Ascending aorta (tissue), 2 donors: ENCODE measurements at regions not wholly inside any gene's neighbourhood (a gene's known extent, or its start where the extent isn't known, plus 50 kb on each side); places are given as distances from the start of the nearest gene placed in this dataset.

Experiments
- DNase-seq, 2 donors: peaks; one replicate each; pipeline ENCODE4 v3.0.0-alpha.2; 2019; ENCODE audit warnings: low spot score in 2 of 2
- H3K27ac ChIP-seq, 2 donors: fragments of 200-600 bp; sonication (generic); one replicate each; pipeline ENCODE4 v1.5.1; 2016 to 2017; ENCODE audit warnings: mild to moderate bottlenecking in 1 of 2
- H3K27me3 ChIP-seq: fragments of 200-600 bp; sonication (generic); one replicate; pipeline ENCODE4 v1.5.1; 2017
- H3K36me3 ChIP-seq, 2 donors: fragments of 200-600 bp; sonication (generic); one replicate each; pipeline ENCODE4 v1.5.1; 2016
- H3K4me1 ChIP-seq, 2 donors: fragments of 200-600 bp; sonication (generic); one replicate each; pipeline ENCODE4 v1.5.1; 2016 to 2017; ENCODE audit warnings: mild to moderate bottlenecking in 1 of 2
- H3K4me3 ChIP-seq, 2 donors: fragments of 200-600 bp; sonication (generic); one replicate each; pipeline ENCODE4 v1.5.1; 2016 to 2017; ENCODE audit warnings: mild to moderate bottlenecking in 1 of 2
- H3K9me3 ChIP-seq, 2 donors: fragments of 200-600 bp; sonication (generic); one replicate each; pipeline ENCODE4 v1.5.1; 2016
- intact Hi-C: fragments of 100-400 bp; cut with DNase I; formaldehyde crosslinking; loops from one replicate; pipeline ENCODE4 v1.15.1; 2023
- TF ChIP-seq, protein P1 (sequence below), 3 experiments: fragments of 200-600 bp in 2 of 3; fragments of 450-650 bp in 1 of 3; sonication (generic) in 2 of 3; IDR thresholded peaks; one replicate each; pipeline ENCODE4 v1.5.1; 2016 to 2019; ENCODE audit warnings: antibody characterized with exemption in 3 of 3, mild to moderate bottlenecking in 1 of 3, moderate library complexity in 1 of 3

DNA sequence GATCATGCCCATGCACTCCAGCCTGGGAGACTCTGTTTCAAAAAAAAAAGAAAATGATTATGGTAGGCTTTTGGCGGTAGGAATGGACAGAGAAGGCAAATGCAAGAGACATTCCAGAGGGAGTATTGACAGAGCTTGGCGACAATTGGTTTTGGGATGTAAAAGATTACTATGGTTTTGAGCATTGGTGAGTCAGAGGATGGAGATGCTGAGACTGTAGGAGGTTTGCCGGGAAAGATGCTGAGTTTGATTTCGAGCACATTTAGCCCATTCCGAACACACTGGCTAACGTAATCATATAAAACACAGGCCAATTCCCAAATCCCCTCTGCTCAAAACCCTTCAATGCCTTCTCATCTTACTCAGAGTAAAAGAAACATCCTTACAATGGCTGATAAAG, 161.6 kb upstream of the MKLN1 start:
- Histone ChIP-seq H3K9me3 (no peaks in the 10 kb centered on the region), H3K36me3 (no peaks in the 10 kb centered on the region), H3K27me3 (no peaks in the 10 kb centered on the region), H3K4me3 (no peak overlapping the region), H3K4me1 (no peaks in the 10 kb centered on the region), H3K27ac (no peak overlapping the region)
- TF ChIP-seq, protein P1, sequence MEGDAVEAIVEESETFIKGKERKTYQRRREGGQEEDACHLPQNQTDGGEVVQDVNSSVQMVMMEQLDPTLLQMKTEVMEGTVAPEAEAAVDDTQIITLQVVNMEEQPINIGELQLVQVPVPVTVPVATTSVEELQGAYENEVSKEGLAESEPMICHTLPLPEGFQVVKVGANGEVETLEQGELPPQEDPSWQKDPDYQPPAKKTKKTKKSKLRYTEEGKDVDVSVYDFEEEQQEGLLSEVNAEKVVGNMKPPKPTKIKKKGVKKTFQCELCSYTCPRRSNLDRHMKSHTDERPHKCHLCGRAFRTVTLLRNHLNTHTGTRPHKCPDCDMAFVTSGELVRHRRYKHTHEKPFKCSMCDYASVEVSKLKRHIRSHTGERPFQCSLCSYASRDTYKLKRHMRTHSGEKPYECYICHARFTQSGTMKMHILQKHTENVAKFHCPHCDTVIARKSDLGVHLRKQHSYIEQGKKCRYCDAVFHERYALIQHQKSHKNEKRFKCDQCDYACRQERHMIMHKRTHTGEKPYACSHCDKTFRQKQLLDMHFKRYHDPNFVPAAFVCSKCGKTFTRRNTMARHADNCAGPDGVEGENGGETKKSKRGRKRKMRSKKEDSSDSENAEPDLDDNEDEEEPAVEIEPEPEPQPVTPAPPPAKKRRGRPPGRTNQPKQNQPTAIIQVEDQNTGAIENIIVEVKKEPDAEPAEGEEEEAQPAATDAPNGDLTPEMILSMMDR (IDR thresholded peaks at IDR 0.05), result no peak
- intact Hi-C loops, result no loop called here
- no peak for DNase-seq

DNA sequence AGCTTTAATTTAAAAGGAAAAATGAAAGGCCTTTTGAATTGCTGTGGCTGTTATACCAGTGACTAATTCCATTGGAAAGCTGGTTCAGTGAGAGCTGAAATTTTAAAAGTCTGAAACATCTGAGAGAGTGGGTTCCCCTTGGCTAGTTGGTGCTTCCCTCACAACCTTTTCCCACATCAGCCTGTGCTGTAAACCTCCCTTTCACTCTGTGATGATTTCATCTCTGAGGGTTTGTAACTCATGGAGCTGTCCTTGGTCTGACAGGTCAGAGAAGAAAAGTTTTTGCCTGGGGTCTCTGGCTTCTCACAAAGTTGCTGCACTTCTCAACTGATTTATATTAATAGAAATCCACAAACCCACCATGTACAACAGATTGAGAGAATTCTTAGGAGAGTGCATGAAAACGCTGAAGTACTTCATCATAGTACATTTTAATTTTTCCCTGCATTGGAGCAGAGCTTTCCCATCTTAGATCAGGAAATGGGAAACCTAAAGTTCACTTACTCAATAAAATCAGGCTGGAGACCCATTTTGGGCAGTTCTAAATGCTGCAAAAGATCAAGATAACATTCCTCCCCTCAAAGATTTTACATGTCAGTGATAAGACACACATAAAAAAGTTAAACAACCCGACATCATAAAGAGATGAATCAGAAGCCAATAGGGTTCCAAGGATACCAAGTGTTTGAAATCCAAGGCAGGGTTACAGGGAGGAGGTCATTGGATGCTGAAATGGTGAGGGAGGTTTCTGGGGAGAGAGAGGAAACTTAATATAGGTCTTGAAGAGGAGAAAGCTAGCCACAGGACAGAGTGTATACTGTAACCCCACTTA, 157.0 kb upstream of the MKLN1 start:
- TF ChIP-seq, protein P1 (IDR thresholded peaks at IDR 0.05), result no peak
- H3K27ac ChIP-seq, result no peak overlapping the region

DNA sequence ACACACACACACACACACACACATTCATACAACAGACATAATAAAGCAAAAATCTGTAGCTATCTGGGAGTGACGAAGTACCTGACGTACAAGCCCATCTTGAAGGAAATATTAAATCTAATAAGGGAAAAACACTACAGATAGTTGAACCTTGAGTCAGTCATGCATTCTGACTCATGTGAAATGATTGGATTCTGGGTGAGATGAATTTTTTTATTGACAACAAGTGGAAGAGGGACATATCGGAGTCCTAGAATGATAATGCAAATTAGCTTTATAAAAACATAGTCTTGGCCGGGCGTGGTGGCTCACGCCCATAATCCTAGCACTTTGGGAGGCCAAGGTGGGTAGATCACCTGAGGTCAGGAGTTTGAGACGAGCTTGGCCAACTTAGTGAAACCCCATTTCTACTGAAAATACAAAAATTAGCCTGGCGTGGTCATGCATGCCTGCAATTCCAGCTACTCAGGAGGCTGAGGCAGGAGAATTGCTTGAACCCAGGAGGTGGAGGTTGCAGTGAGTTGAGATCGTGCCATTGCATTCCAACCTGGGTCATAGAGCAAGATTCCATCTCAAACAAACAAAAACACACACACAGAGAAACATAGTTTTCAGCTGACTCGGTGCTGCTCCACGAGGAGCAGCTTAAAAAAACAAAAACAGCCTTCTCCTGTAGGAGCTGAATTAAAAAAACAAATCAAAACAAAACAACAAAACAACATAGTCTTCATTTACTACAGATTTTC, 154.4 kb upstream of the MKLN1 start:
- intact Hi-C loops, result no loop called here
- no peaks in the 10 kb centered on the region for H3K27me3 ChIP-seq
- no peak for DNase-seq
- H3K4me3 ChIP-seq, result no peak overlapping the region
- no peaks in the 10 kb centered on the region for H3K4me1 ChIP-seq
- no peaks in the 10 kb centered on the region for H3K9me3 ChIP-seq
- no peaks in the 10 kb centered on the region for H3K36me3 ChIP-seq
- no peak overlapping the region for H3K27ac ChIP-seq
- TF ChIP-seq, protein P1 (IDR thresholded peaks at IDR 0.05), result no peak

More for the DNA sequence above, 157.0 kb upstream of the MKLN1 start:
- intact Hi-C loops, result no loop called here
- Histone ChIP-seq H3K36me3 (no peaks in the 10 kb centered on the region), H3K9me3 (no peaks in the 10 kb centered on the region), H3K4me3 (no peak overlapping the region), H3K27me3 (no peaks in the 10 kb centered on the region), H3K4me1 (no peaks in the 10 kb centered on the region)
- no peak for DNase-seq

DNA sequence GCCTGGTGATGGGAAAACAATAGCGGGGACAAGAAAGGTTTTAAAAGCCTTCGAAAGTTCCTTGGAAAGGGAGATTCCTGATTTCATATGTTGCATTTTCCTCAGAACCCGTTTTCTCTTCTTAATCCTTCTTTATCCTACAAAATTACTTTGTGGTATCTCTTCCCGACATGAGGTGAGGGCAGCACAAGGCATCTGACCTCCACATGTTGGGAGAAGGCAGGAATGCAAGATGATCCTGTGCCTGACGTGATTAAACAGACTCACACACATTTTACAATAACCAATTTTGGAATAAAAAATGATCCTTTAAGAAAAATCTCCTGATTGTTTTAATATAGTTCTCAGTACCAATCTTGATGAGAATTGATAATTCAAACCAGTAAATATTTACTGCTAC, 153.3 kb upstream of the MKLN1 start:
- intact Hi-C loops, result no loop called here
- H3K27me3 ChIP-seq, result no peaks in the 10 kb centered on the region

DNA sequence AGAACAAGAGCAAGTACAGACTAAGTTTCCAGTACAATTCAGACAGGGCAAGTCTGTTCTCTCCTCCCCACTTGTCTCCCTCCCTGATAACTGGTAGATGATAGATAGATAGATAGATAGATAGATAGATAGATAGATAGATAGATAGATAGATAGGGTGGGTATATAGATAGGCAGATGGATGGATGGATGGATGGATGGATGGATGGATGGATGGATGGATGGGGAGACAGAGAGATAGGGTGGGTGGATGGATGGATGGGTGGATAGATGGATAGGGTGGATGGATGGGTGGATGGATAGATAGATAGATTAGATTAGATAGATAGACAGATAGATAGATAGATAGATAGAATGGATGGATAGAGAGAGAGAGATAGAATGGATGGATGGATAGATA, 152.8 kb upstream of the MKLN1 start:
- no peaks in the 10 kb centered on the region for H3K4me1 ChIP-seq
- DNase-seq, result no peak
- intact Hi-C loops, result no loop called here
- no peak overlapping the region for H3K4me3 ChIP-seq
- TF ChIP-seq, protein P1 (IDR thresholded peaks at IDR 0.05), result no peak
- no peaks in the 10 kb centered on the region for H3K27me3 ChIP-seq
- no peak overlapping the region for H3K27ac ChIP-seq
- H3K36me3 ChIP-seq, result no peaks in the 10 kb centered on the region
- H3K9me3 ChIP-seq, result no peaks in the 10 kb centered on the region

More for the DNA sequence above, 153.3 kb upstream of the MKLN1 start:
- H3K4me1 ChIP-seq, result no peaks in the 10 kb centered on the region
- H3K36me3 ChIP-seq, result no peaks in the 10 kb centered on the region
- H3K27ac ChIP-seq, result no peak overlapping the region
- TF ChIP-seq, protein P1 (IDR thresholded peaks at IDR 0.05), result no peak
- H3K4me3 ChIP-seq, result no peak overlapping the region
- DNase-seq, result no peak
- no peaks in the 10 kb centered on the region for H3K9me3 ChIP-seq
